Left kidney (tissue), 1 donor: ENCODE measurements at regions not wholly inside any gene's neighbourhood (a gene's known extent, or its start where the extent isn't known, plus 50 kb on each side); places are given as distances from the start of the nearest gene placed in this dataset.

Source experiments
- DNase-seq: peaks from one replicate; pipeline ENCODE4 v3.0.0-alpha.2; 2013

DNA sequence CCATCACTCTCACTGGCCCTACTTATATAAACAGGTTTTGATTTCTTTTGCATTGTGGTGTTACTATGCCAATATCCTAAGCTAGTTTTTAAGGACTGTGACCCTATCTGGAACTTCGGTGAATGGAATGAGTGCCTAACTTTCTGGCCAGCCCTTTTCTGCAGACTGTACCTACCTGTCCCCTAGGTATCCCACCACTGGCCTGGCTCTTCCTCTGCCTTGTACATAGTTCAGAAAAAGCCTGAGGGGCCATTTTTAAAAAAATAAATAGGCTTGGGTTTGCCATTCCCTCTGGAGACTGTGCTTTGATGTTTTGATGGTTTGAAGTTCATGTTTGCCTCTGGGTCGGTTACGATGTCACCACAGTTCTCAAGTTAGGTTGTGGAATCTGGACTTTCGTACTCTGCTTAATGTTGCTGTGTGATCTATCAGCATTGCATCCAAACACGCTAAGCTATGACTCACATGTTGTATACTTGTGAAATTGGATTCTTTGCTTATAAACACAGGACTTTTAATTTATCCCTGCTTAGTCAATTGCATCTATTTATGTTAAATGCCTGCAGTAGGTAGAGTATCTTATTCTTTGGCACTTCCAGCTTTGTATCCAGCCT lies 182.0 kb downstream of the ANKRD50 start:
- DNase-seq: no peak

DNA sequence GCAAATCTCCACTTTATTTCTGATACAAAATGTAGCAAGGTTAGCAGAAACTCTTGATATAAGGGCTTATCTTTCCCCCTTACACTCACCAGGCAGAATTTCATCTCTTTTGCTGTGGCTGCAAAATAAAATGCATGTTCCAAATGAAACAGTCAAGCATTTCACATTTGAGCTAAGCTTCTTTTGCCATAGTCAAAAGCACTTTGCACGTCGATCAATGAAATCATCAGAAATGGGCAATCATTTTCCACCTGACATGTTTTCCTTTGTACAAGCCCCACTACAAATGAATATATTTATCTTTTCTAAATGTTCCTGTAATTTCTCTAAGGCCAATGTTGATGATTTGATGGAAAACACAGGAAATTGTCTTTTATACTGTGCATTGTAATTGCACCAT lies 178.4 kb downstream of the ANKRD50 start:
- no peak for DNase-seq

DNA sequence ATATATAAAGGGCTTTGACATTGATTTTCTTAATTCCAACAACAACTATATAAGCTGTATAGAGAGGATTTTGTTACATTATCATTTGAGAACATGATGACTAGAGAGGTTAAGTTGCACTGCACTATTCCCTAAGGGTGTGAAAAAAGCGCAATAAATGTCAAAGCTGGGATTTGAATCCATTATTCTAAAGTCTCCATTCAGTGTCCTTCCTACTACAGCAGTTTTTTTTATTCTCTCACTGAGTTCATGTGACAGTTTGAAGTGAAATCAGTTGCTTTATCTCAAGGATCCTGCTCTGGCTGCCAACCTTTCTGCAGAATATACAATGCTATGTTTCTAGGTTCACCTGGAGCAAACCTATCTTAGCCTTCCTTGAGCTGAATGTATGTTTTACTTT lies 177.5 kb downstream of the ANKRD50 start:
- no peak for DNase-seq

DNA sequence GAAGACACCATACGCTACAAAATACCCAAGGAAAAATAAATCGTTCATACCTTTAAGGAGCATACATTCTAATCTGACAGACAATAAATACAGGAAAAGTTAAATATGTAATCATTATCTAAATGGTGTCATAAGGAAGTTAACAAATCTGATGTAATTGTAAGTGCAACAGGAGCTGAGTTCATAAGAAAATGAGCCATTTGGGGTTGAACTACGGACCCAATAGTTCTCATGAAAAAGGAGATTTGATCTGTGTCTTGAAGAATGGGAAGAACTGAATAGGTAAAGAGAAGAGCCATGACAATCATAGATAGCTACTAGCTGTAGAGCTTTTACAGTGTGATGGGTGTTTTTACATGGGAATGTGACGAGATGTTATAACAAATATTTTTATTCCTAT lies 175.6 kb downstream of the ANKRD50 start:
- DNase-seq: no peak

DNA sequence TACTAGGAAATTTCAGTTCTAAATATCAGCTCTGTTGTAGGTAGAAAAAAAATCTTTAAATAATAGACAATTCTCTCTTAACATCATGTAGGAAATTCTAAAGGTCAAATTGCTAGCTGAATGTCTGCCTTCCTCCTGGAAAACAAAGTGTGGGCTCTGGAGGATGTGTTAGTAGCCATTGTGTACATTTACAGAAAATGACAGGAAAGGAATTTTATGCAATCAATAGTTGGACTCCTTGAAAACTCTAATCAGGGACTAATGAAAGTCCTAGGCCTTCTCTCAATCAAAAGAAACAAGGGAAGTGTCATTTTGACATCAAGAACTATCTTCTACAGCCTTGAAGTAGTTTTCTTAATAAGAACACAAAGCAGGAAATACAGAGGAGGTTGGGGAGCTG lies 174.6 kb downstream of the ANKRD50 start:
- DNase-seq: no peak

DNA sequence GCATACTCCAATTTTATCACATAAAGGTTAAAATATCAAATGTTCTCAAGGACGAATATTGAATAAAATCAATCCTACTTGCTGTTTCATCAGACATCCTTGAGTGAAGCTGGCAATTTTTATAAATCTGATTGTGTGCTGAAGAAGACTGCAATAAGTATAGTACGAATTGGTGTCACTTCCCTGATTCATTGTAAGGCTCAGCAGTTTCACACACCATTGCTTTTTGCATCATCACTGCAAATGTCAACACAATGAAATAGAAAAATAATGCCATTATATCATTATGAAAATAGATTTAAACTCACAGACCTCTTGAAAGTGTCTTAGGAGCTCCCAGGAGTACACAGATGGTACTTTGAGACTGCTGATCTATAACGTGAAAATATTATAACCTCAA lies 172.5 kb downstream of the ANKRD50 start:
- DNase-seq: no peak

DNA sequence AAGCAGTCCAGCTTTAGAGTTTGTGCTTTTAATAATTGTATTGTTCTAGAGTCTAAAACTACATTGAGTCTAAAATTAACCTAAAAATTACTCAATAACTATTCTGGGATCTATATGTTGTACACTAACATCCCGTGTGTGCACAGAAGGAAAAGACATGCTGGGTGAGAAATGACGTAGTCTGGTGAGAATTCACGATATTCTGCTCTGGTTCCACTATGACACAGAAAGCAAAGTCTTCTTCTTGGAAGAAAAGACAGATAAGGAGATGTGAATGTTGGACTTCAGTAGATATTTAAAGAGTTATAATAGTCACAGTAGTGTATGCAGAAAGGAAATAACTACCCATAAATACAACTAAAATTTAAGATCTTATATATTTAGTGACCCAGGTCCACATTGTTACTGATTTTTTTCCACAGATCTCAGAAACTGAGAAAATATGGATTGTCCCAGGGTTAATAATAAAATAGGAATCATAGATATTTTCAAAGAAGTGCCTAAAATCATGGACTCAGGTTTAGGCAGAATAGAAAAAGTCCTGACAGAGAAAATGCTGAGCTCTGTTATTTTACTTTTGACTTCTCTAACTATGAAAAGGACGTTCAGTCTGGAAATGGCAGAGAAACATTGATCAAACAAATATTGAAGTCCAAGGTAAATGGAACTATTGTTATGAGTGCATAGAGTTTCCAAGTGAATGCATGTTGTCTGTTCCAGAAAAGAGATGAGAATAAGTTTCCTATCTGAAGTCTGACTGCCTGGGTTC lies 170.7 kb downstream of the ANKRD50 start:
- DNase-seq: no peak

DNA sequence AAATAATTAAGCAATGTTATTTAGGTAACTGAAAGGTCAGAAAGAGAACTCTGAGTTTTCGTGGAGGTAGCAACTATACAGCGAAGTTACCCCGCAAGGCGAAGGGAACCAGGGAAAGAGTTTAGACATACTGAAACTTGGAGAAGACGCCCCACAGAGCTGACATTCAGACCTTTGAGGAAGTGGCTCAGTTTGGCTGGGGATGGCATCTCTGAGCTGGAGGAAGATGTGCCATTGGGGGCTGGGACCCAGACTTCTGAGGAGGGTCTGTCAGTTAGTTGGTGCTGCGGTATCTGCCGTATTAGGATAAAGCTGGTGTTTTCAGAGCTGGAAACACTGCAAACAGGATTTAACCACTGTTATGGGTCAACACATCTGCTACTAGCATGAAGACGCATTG lies 156.6 kb downstream of the ANKRD50 start:
- no peak for DNase-seq

DNA sequence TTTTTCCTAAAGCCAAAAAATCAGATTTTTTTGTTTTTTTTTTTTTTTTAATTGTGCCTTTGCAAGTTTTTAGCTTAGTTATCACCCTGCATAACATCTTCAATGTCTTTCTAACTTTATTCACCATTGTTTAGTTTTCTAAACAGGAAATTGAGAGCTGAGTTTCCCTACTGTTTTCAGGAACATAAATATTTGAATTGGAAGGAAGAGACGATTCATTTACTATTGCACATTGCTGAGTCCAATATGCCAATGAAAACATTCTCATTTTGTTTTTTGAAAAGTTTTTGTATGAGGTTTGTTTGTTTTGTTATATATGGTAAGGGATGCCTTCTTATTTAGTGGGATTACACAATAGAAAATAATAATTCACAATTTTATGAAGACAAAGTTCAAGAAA lies 148.4 kb downstream of the ANKRD50 start:
- DNase-seq: no peak

DNA sequence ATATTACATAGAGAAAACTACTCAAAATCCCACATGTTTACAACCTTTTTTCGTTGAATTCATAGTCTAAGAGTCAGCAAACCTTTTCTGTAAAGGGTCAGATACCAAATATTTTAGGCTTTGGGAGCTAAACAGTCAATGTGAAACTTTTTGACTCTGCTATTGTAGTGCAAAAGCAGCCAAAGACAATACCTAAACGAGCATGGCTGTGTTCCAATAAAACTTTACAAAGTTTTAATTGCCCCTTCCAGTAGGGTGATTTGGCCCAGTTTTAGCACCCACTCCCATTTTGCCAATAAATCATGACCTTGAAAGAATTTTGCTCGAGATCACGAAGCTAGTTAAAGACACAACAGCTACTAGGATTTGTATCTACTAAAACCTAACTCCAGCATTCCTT lies 147.2 kb downstream of the ANKRD50 start:
- no peak for DNase-seq

DNA sequence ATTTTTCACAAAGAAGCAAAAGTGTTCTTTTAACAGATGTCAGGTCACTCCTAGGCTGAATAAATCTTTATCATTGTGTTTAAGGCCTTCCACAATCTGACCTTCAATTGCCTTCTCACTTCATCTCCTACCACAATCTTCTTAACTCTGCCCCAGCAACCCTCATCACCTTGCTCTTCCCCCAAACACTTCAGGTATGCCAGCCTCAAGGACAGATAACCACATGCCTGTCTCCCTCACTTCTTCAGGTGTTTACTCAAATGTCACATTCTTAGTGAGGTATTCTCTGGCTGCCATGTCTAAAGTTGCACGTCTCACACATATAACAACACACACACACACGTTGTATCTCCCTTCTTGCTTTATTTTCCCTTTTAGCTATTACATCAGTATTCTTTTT lies 146.5 kb downstream of the ANKRD50 start:
- DNase-seq: no peak

DNA sequence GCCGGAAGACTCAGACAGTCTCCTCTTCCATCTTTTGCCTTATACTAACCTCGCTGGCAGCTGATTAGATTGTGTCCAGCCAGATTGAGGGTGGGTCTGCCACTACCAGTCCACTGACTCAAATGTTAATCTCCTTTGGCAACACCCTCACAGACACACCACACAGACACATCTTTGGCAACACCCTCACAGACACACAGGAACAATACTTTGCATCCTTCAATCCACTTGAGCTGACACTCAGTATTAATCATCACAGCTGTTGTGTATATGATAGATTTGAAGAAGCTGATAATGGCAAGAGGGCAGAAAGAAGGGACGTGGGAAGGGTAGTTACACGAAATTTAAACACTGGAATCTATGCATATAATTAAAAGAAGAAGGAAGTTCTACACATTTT lies 139.5 kb downstream of the ANKRD50 start:
- no peak for DNase-seq

DNA sequence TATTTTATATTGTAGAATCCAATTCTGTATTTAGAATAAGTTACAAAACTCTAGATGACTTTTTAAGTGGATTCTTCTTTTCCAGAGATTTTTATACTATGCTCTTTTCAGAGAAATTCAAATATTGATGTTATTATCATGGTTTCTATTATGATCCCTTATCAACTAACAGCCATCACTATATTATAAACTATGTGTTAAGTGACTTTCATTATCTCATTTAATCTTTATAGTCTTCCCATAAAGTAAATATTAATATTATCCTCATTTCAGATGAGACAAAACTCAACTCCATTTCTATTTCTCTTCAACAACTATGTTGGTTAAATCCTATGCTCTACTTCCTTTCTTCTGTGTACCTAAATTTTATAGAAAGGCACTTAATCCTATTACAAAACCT lies 132.6 kb downstream of the ANKRD50 start:
- DNase-seq: no peak

DNA sequence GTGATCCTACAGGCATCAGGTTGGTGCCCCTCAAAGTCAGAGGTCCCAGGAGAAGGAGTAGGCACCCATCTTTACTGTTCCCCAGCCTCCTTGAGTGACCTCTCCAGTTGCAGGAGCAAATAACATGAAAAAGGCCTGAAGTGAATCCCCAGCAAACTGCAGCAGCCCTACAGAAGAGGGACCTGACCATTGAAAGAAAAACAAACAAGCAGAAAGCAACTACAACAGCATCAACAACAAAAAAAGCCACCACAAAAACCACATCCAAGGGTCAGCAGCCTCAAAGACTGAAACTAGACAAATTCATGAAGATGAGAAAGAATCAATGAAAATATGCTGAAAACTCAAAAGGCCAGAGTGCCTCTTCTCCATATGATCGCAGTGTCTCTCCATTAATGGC lies 128.7 kb downstream of the ANKRD50 start:
- DNase-seq: no peak

DNA sequence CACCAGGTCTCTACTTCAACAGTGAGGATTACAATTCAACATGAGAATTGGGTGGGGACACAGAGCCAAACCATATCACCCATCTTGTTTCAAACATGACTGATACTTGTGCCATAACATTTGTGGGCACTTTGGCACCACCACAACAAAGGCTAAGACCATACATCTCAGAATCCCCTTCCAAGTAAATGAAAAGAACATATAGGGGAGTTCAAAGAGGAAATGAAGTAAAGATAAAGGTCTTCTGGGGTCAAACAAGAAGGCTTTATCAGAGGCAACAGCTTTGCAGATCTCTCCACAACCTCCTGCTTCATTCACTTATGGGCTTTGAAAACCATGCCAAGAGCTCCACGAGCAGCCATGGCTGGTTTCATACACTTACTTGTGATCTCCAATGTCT lies 122.7 kb downstream of the ANKRD50 start:
- DNase-seq: no peak

DNA sequence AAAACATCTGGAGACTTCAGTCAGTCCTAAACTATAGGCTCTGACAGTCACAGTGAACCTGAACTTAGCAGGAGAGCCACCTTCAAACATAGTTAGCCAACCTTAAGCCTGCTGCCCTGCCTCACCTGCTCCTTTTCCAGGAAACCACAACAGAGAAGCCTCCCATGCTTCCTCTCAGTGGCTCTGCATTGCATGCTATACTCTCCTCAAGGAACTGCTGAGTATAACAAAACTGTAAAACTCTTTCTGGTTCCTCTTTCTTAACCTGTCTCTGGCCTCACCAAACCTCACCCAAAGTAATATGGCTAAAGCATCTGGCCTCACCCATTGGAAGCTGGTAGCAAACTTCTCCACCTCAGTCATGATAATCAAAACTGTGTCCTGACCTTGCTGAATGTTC lies 122.1 kb downstream of the ANKRD50 start:
- no peak for DNase-seq

DNA sequence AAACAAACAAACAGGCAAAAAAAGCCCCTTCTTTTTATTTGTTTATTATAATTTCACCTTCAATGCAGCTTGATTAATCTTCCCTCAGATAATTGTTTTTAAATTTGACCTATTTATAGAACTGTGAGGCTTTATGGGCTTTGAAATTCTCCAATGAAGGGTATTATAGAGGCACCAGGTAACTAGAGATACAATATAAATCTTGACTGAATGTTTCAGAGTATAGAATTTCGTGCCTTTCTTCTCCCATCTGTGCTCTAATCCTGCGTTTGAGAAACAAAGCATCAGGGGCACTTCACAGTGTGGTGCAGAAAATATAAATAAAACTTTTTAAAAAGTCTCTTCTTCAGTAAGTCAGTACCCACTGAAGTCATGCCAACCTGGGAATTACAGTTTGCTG lies 120.9 kb downstream of the ANKRD50 start:
- peak; percentile 12 for DNase-seq

DNA sequence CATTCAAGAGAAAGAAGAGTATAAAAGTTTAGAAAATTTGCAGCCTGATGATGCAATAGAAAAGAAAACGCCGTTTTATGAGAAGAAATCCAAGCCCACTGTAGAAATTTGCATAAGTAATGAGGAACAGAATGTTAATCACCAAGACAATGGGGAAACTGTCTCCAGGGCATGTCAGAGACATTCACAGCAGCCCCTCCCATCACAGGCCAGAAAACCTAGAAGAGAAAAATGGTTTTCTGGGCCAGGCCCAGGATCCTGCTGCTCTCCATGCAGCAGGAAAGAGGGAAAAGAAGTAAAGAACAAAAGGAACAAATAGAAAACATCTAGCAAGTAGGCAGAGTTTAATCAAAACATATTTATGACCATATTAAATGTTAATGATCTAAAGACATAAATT lies 119.0 kb downstream of the ANKRD50 start:
- no peak for DNase-seq

DNA sequence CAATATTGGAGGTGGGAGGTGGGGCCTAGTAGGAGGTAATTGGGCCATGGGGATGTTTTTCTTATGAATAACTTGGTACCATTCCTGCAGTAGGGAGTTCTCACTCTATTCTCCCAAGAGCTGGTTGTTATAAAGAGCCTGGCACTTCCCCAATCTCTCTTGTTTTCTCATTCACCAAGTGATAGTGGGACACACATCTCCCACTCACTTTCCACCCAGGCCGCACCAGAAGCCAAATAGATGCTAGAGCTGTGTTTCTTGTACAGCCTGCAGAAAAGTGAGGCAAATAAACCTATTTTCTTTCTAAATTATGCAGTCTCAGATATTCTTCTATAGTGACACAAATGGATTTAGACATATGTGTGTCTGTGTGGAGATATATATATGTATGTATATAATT lies 117.6 kb downstream of the ANKRD50 start:
- no peak for DNase-seq

DNA sequence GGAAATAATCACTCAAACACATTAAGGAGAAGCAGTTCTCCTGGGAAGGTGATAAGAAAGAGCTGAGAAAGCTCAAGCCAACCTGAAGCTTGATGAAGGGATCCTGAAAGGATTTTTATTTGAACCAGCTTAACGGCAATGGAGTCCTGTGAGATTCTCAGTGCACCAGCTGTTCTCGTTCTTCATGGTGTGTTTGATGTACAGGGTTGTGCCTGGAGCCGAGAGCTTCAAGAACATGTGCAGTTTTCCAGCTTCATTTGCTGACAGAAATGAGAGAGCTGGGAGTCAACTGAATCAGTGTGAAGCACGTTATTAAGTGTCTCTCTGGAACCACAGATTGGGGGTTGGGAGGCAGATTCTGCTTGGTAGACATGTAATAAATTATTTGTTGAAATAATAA lies 115.7 kb downstream of the ANKRD50 start:
- no peak for DNase-seq

DNA sequence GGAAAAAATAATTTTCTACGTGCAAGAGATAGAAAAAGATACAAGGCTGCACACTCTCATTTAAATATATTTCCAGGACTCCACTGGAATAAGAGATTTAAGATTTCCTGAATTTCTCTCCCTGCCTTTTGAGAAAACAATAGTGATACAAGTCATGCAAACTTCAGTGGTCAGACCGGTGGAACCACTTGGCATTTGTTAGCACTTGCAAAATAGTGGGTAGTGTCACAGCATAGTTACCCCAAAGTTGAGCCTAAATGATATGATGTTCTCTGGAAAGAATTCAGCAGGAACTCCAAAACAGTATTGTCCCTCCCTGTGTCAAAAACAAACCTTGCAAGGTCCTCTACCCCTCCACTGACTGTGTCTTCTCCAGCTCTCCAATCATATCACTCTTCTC lies 102.3 kb downstream of the ANKRD50 start:
- no peak for DNase-seq
